ENCODE measurements at regions not wholly inside any gene's neighbourhood (a gene's known extent, or its start where the extent isn't known, plus 50 kb on each side); places are given as distances from the start of the nearest gene placed in this dataset.

DNA sequence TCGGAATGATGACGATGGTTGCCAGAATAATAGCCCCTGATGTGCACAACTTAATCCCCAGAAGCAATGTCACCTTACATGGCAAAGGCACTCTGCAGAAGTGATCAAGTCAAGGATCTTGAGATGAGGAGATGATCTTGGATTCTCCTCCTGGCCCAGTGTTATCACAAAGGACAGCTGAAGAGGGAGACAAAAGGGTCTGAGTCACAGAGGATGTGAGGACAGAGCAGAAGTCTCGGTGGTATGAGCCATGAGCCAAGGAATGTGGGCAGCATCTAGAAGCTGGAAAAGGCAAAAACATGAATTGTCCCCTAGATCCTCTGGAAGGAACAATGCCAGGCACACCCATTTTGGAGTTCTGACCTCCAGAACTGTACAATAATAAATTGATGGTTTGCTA, 358.5 kb downstream of the MYCN start:
- no peak overlapping the region for H3K4me3 Mint-ChIP-seq
- H3K4me1 Mint-ChIP-seq, result peaks cover 21% of the 10 kb centered on the region
- no peak overlapping the region for H3K27ac Mint-ChIP-seq
- peaks cover 22% of the 10 kb centered on the region for H3K9me3 Mint-ChIP-seq
- DNase-seq, result no peak
- peaks cover 8% of the 10 kb centered on the region for H3K36me3 Mint-ChIP-seq (ENCODE audit: low read depth)
- TF ChIP-seq, protein P1, sequence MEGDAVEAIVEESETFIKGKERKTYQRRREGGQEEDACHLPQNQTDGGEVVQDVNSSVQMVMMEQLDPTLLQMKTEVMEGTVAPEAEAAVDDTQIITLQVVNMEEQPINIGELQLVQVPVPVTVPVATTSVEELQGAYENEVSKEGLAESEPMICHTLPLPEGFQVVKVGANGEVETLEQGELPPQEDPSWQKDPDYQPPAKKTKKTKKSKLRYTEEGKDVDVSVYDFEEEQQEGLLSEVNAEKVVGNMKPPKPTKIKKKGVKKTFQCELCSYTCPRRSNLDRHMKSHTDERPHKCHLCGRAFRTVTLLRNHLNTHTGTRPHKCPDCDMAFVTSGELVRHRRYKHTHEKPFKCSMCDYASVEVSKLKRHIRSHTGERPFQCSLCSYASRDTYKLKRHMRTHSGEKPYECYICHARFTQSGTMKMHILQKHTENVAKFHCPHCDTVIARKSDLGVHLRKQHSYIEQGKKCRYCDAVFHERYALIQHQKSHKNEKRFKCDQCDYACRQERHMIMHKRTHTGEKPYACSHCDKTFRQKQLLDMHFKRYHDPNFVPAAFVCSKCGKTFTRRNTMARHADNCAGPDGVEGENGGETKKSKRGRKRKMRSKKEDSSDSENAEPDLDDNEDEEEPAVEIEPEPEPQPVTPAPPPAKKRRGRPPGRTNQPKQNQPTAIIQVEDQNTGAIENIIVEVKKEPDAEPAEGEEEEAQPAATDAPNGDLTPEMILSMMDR (IDR thresholded peaks at IDR 0.05), result no peak
- H3K27me3 Mint-ChIP-seq (ENCODE audit: low read depth, poor library complexity), result no peaks in the 10 kb centered on the region

DNA sequence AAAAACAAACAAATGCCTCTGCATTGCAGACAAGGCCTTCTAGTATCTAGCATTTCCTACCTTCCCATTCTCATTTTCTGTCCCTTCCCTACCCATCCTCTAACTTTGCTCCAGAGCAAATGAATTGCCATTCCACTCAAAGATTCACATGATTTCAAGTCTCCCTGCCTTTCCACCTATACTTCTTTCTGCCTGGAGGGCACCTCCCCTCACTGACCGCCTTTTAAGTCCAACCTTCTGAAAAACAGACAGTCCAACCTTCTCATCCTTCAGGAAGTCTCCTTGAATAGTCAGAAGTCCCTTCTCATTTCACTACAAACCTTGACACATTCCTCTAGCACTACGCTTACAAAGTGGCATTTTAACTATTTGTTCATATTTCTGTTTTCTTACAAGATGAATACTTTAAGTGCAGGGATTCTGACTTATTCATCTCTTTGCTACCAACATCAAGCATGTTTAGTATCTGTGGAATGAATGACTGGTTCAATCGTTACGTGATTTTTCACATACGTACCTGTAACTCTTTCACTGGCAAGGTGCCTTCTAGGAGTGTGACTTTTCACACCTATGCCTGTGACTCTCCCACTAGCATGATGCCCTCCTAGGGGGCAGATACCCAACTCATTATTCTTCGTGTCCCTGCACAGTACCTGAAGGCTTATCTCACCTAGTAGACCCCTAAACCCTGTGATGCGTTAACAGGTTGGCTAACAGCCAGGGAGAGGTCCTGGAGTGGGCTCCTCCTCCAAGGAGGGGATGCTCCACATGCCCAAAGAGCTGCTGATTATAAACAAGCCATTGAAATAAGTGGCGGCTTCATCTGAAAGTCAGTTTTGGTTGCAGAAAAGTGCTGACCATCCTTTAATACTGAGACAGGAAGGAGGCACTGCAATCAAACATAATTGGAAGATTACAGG, 356.2 kb downstream of the MYCN start:
- no peak overlapping the region for H3K4me3 Mint-ChIP-seq
- peaks cover 3% of the 10 kb centered on the region for H3K27me3 Mint-ChIP-seq (ENCODE audit: low read depth, poor library complexity)
- H3K27ac Mint-ChIP-seq, result peak overlapping the region; percentile 12
- peaks cover 8% of the 10 kb centered on the region for H3K36me3 Mint-ChIP-seq (ENCODE audit: low read depth)
- no peak for DNase-seq
- H3K9me3 Mint-ChIP-seq, result peaks cover 20% of the 10 kb centered on the region
- peaks cover 15% of the 10 kb centered on the region for H3K4me1 Mint-ChIP-seq
- TF ChIP-seq, protein P1 (IDR thresholded peaks at IDR 0.05), result no peak

DNA sequence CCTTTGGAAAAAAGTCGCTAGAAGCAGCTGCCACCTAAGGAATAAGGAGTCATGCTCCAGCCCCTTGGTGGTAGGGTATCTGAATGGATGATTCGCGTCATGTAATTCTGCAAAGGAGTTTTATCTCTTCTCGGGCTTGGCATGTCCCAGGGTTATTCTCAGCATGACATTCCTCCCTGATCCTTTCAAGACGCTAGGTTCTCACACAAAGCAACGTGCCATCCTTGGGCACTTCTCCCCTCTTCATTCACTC, 355.6 kb downstream of the MYCN start:
- peaks cover 17% of the 10 kb centered on the region for H3K9me3 Mint-ChIP-seq
- TF ChIP-seq, protein P1 (IDR thresholded peaks at IDR 0.05), result no peak
- H3K27me3 Mint-ChIP-seq (ENCODE audit: low read depth, poor library complexity), result peaks cover 3% of the 10 kb centered on the region
- no peak overlapping the region for H3K4me3 Mint-ChIP-seq
- peaks cover 8% of the 10 kb centered on the region for H3K36me3 Mint-ChIP-seq (ENCODE audit: low read depth)
- H3K27ac Mint-ChIP-seq, result peak overlapping the region; percentile 12
- H3K4me1 Mint-ChIP-seq, result peaks cover 15% of the 10 kb centered on the region
- no peak for DNase-seq

DNA sequence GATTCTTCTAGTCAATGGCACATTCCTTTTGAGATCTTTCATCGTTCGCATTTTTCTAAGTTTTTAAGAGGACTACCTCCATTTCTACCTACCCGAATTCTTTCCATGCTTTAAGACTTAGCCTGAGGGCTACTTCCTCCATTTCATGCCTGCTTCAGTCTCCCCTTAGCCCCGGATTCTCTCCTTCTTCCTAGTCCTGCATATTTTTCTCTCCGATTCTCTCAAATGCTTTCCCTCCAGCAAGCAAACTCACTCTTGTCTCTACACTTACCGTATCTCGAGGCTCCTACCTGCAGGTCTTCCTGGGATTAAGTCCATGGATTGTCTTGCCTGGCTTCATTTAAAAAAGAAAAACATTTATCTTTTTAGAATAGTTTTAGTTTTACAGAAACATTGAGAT, 354.4 kb downstream of the MYCN start:
- no peak for DNase-seq
- no peaks in the 10 kb centered on the region for H3K36me3 Mint-ChIP-seq (ENCODE audit: low read depth)
- peaks cover 15% of the 10 kb centered on the region for H3K4me1 Mint-ChIP-seq
- no peak overlapping the region for H3K27ac Mint-ChIP-seq
- peaks cover 3% of the 10 kb centered on the region for H3K27me3 Mint-ChIP-seq (ENCODE audit: low read depth, poor library complexity)
- TF ChIP-seq, protein P1 (IDR thresholded peaks at IDR 0.05), result no peak
- no peak overlapping the region for H3K4me3 Mint-ChIP-seq
- peaks cover 8% of the 10 kb centered on the region for H3K9me3 Mint-ChIP-seq

DNA sequence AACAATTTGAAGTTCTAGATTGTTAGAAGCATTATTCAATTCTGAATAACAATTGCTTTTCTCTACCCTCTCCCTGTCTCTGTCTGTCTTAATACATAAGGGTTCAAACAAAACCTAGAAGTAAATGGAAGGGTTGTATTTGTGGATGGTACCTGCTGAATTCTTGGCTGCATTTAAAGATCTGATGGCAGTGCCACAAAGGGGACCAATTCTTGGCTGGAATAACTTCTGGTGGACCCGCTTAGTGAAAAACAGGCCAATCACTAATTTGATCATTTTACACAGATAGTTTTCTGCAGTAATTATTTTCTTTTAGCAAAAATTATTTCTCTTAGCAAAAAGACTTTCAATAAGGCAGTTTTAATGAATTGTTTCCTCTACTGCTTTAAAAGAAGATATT, 353.5 kb downstream of the MYCN start:
- H3K4me3 Mint-ChIP-seq, result no peak overlapping the region
- no peak for DNase-seq
- H3K27me3 Mint-ChIP-seq (ENCODE audit: low read depth, poor library complexity), result peaks cover 3% of the 10 kb centered on the region
- peaks cover 15% of the 10 kb centered on the region for H3K4me1 Mint-ChIP-seq
- peaks cover 6% of the 10 kb centered on the region for H3K9me3 Mint-ChIP-seq
- no peaks in the 10 kb centered on the region for H3K36me3 Mint-ChIP-seq (ENCODE audit: low read depth)
- TF ChIP-seq, protein P1 (IDR thresholded peaks at IDR 0.05), result no peak
- no peak overlapping the region for H3K27ac Mint-ChIP-seq

DNA sequence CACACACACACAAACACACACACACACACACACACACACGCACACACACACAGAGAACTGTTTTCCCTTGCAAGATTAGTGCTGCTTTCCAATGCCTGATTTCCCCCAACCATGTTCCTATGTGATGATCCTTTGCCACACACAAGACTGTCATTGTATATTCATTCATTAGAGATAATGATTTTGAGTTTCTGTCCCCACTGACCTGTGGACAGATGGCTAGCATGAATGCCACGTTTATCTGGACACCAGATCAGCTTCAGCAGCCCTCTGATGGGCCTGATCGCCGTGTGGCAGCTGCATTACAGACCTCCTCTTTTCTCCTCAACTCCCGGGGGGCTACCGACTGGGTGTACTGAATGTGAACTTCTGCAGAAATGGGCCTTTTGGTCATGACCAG, 353.0 kb downstream of the MYCN start:
- TF ChIP-seq, protein P1 (IDR thresholded peaks at IDR 0.05), result no peak
- no peaks in the 10 kb centered on the region for H3K36me3 Mint-ChIP-seq (ENCODE audit: low read depth)
- peaks cover 15% of the 10 kb centered on the region for H3K4me1 Mint-ChIP-seq
- no peak overlapping the region for H3K27ac Mint-ChIP-seq
- H3K4me3 Mint-ChIP-seq, result no peak overlapping the region
- no peak for DNase-seq
- peaks cover under 1% of the 10 kb centered on the region for H3K9me3 Mint-ChIP-seq
- peaks cover 3% of the 10 kb centered on the region for H3K27me3 Mint-ChIP-seq (ENCODE audit: low read depth, poor library complexity)

Measured in nephron progenitor cell (in vitro differentiated cells).